HG02678 (cell line): ENCODE measurements at regions not wholly inside any gene's neighbourhood (a gene's known extent, or its start where the extent isn't known, plus 50 kb on each side); places are given as distances from the start of the nearest gene placed in this dataset.

Experiments
- ATAC-seq: cut with Tn5 transposase; IDR thresholded peaks from one replicate; pipeline ENCODE4 v1.9.1; 2021; ENCODE audit warnings: mild to moderate bottlenecking, moderate library complexity; ENCODE audit not compliant: unreplicated experiment

DNA sequence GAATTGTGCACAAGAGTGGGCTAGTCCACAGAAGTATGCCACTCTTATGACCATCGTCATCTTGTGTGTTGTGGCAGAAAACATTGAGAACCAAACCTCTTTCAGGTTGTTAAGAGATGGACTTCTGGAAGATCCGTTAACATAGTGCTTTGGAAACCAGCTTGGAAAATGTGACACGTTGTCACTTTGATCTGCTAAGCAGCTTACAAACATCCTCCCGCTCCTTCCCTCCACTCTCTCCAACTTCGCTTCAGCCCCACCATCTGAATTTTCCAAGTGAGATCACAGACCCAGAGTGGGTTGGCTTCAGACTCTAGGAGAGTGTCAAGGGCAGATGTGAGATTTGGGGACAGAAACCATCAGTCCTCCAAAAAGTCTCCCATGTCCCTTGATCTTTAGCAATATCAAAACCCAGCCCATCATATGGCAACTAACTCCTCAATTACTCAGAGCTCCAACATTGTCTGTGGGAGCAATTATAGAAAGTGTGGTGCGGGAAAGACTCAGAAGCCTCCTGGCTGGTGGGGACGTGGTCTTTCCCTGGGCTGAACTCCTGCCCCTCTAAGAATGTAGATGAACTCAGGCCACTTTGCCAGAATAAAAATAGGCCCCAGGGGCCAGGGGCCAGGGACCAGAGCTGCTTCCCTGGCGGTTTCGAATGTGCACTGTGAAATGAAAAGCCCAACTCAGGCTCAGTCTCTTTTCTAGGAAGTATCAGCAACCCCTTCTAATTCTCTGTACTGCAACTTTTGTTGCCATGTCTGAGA, 129.5 kb downstream of the SLC38A6 start:
- ATAC-seq: no peak

DNA sequence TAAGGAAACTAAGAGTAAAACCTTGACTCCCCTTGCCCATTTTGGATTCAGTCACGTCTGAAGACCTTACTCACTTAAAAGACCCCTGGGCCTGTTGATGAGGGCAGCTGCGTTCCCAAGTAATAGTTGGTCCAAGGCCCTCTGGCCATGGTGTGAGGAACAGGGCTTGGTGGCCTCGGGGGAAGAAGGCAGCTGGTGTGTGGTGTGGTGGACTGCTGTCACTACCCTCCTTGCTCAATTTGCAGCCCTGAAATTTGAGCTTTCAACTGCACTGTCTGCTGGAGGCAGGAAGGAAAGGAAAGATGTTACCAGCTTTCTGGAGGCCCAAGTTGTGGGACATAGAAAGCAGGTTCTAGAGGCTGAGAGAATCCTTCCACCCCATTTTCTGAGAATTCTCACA, 128.2 kb downstream of the SLC38A6 start:
- ATAC-seq: no peak

DNA sequence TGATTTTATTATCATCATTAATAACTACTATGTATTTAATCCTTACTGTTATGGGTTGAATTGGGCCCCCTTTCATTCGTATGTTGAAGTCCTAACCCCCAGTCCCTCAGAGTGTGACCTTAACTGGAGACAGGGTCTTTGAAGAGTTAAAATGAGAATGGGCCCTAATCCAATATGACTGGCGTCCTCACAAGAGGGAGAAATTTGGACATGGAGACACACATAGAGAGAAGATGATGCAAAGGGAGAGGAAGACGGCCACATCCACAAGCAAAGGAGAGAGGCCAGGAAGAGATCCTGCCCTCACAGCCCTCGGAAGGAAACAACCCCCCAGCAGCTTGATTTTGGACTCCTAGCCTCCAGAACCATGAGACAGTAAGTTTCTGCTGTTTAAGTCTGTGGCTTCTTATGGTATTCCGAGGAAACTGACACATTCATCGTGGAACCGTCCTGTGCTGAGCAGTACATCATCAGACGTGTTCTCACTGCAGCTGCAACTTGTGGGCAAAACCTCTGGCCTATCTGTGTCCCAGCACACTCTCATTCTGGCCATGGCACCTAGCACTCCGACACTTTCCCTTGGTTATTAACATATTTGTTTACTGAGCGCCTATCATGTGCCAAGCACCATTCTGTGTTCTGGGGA, 127.6 kb downstream of the SLC38A6 start:
- ATAC-seq: no peak

DNA sequence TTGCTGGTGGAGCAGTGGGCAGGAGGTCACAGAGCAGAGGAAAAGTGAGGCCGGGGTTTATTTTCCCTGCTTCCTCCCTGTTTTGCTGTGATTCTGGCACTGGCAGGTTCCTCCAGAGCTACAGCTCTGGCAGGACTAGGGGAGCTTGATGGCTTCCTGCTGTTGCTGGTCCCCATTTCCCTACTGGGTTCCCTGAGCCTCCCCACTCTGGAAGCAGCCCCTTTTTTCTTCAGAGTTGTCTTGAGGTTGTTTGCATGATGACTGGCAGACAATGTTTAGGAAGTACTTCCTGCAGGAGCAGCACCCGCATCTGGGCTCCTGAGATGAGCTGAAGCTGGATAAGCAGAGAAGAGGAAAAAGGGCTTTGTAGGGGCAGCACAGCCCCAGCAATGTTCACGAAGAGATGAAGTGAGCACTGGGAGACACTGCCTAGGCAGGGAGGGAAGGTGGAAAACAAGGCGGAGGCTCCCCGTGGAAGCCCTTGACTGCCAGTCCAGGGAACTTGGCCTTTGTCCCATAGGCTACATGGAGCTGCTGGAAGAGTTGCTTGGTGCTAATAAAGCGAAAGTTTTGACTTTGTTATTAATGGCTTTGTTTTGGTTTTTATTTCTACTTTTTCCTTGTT, 126.9 kb downstream of the SLC38A6 start:
- no peak for ATAC-seq

DNA sequence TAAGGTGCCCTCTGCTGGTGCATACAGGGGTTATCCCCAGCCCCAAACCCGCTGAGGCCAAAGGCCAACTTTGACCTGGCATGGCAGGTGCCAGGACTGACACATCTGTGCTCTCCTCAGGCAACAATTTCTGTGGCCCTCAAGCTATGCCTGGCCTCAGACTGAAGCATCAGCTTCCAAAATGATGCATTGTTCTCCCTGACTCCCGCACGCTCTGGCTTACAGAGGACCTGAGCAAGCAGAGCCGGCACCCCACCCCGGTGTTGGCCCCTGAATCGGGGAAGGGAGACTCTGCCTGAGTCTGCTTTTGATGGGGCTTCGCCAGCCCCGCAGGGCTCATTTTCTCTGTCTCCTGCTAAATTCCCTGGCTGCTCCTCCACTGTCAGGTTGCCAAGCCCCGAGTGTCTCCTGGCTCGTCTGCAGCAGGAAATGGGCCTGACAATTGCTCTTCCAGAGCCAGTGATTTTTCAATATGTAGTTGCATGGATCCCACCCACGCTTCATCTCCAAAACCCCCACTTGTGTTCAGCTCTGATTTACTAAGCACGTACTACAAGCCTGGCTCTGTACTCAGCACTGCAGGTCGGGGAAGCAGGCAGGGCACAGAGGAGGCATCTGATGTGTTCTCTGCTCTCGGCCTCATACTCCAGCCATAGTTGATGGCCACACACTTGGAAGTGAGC, 126.1 kb downstream of the SLC38A6 start:
- no peak for ATAC-seq

DNA sequence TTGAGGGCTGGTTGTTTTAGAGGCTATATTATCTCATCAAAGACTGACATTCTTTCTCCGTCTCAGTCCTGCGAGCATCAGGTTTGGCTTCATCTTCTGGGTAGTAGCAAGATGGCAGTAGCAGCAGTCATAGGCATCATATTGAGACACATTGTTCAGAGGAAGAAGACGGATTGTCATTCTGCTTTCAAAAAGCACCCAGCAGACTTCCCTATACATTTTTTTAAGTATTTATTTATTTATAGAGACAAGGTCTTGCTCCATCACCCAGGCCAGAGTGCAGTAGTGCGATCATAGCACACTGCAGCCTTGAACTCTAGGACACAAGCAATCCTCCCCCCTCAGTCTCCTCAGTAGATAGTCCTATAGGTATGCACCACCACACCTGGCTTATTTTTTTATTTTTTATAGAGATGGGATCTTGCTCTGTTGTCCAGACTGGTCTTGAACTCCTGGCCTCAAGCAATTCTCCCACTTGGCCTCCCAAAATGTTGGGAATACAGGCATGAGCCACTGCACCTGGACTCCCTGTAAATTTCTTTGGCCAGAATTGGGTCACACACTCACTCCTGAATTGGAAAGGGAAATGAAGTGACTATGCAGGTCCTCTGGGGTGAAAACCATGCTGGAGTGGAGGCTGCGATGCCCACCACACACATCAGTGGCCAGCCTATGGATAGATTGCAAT, 125.4 kb downstream of the SLC38A6 start:
- ATAC-seq: no peak

DNA sequence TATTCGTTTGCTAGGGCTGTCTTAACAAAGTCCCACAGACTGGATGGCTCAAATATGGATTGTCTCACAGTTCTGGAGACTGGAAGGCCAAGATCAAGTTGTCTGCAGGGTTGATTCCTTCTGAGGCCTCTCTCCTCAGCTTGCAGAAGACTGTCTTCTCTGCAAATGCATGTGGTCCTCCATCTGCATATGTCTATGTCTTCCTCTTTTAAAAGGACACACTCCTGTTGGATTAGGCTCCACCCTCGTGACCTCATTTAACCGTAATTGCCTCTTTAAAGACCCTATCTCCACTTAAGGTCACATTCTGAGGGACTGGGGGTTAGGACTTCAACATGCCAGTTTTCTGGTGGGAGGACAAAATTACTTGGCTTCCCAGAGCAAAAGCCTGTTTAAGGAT, 123.3 kb downstream of the SLC38A6 start:
- no peak for ATAC-seq

DNA sequence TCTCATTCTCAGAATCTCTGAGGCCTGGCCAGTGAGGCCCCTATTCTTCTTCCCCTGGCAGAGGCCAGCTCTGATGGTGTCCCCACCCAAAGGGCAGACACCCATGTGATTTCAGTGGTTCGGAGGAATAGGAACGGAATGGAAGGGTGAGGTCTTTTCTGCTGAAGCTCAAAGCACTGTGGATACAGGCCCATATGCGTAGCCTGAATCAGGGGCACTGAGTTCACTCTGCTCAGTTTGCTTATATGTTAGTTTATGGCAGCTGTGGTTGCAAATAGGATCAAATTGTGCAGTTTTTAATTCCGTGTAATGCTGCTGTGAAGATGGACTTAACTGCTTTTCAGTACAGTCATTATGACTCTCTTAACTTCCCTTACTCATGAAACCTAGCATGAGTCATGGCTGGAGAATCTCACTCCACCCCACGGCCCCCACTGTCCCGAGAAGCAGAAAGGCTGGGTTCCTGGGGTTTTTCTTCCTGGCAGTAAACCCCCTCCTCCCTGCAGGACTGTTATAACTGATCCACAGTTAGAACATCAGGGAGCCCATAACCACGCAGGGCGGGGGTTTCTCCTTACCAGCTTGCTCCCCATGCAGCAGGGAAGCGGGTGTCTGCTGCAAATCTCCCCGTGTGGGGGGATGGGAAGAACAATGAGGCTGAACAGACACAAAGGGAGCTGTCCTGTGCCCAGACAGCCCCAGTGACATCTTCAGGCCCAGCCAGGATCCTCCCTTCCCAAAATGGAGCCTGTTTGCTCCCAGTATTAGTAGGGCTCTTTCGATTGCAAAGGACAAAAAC, 122.7 kb downstream of the SLC38A6 start:
- peak; percentile 58 for ATAC-seq

DNA sequence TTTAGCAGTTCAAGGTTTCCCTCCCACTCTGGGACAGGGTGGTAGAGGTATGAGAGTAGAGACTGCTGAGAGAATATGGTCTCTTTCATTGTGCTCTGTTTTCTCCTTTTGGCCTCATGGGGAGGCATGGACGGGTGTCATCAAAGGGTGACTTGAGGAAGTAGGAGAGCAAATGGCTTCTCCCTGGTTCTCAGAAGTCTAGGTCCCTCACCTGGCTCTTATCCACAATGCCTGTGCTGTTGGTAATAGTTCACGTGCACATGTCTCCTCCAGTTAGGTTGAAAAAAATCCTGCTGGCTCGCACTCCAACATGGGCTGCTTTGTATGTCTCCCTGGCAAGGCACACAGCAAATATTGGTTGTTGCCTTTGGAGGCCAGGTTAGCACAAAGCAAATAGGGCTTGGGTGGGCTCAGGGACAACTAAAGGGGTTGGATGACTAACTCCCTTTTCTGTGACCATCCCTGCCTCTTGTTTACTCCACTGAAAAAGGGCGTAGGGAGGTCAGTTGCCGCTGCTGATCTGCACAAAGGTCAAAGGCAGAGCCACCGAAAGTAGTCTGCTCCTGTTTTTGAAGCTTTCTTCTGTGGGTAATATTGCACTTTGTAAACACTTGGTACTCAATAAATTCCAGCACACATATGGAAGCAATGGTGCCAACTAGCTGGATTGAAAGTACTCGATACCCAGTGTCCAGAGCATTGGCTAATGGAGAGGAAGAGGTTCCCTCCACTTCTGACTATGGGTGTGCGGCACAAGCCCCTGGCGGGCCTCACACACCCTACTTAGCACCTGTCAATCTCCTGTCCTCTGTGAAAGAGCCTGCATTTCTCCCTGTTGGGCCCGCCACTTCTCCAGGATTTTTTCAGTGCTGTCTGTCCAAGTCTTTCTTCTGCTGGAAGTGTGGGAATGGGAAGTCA, 121.8 kb downstream of the SLC38A6 start:
- no peak for ATAC-seq
